ENCODE measurements at regions not wholly inside any gene's neighbourhood (a gene's known extent, or its start where the extent isn't known, plus 50 kb on each side); places are given as distances from the start of the nearest gene placed in this dataset.

GRCh38 chr22:47686594-47687345, 924.3 kb downstream of the TBC1D22A start:
- Histone ChIP-seq H2BK20ac (ENCODE audit: low read depth, low read length) (no peak overlapping the region), H3K27ac (ENCODE audit: insufficient read depth, low read length) (no peak overlapping the region), H2BK15ac (ENCODE audit: low read depth, low read length) (no peak overlapping the region), H3K4ac (ENCODE audit: low read depth, low read length) (no peak overlapping the region), H4K5ac (ENCODE audit: low read depth, low read length) (no peak overlapping the region), H3K56ac (ENCODE audit: extremely low read depth, insufficient read depth, low read length) (no peak overlapping the region), H3K9ac (ENCODE audit: low read depth, low read length) (no peak overlapping the region), H3K79me1 (ENCODE audit: low read depth in 1 of 2, low read length in 2 of 2) (no peaks in the 10 kb centered on the region), H2AK5ac (ENCODE audit: low read depth, low read length) (no peak overlapping the region), H3K18ac (ENCODE audit: low read depth, low read length) (no peak overlapping the region), H3K9me3 (ENCODE audit: control insufficient read depth, insufficient read depth, low read length) (peaks cover 57% of the 10 kb centered on the region), H4K20me1 (ENCODE audit: insufficient read depth, low read length) (no peaks in the 10 kb centered on the region), H3K9me1 (ENCODE audit: insufficient read depth, low read length) (no peaks in the 10 kb centered on the region), H4K8ac (ENCODE audit: low read depth in 2 of 2, low read length in 2 of 2) (no peak overlapping the region), H3K4me3 (ENCODE audit: insufficient read depth, low read depth, low read length) (no peak overlapping the region), H3K23ac (ENCODE audit: low read depth, low read length) (no peak overlapping the region), H3K27me3 (ENCODE audit: control insufficient read depth, insufficient read depth, low read length) (no peaks in the 10 kb centered on the region), H3K36me3 (ENCODE audit: control insufficient read depth, insufficient read depth, low read length) (no peaks in the 10 kb centered on the region), H3K14ac (replicated peaks; ENCODE audit: low read depth, low read length) (no peak overlapping the region), H2BK120ac (ENCODE audit: low read depth, low read length) (no peak overlapping the region), H4K91ac (ENCODE audit: insufficient read depth, low read depth, low read length) (no peak overlapping the region), H3K4me2 (ENCODE audit: low read depth, low read length) (no peak overlapping the region), H3K4me1 (ENCODE audit: control insufficient read depth, insufficient read depth, low read length) (no peaks in the 10 kb centered on the region), H2AK9ac (replicated peaks; ENCODE audit: low read depth, low read length, poor library complexity) (no peak overlapping the region), H2BK5ac (ENCODE audit: low read depth, low read length, poor library complexity, severe bottlenecking) (no peak overlapping the region), H2AFZ (replicated peaks; ENCODE audit: low read length, poor library complexity) (no peak overlapping the region)
- no TSS peak for BruUV-seq (replicated peaks)
- TF ChIP-seq MAFK (IDR thresholded peaks at IDR 0.05; ENCODE audit: low read depth, low read length), result no peak
- no peak for TF ChIP-seq RCOR1 (IDR thresholded peaks at IDR 0.05; ENCODE audit: insufficient replicate concordance, low read length)
- no peak for TF ChIP-seq ELK1 (IDR thresholded peaks at IDR 0.05; ENCODE audit: borderline replicate concordance, low read depth, low read length)
- no peak for TF ChIP-seq RFX5 (IDR thresholded peaks at IDR 0.05; ENCODE audit: low read depth, low read length)
- no peak for TF ChIP-seq MAZ (IDR thresholded peaks at IDR 0.05; ENCODE audit: borderline replicate concordance, low read depth, low read length)
- no peak for TF ChIP-seq CEBPB (IDR thresholded peaks at IDR 0.05; ENCODE audit: low read depth, low read length)
- TF ChIP-seq MXI1 (IDR thresholded peaks at IDR 0.05; ENCODE audit: borderline replicate concordance, low read depth, low read length), result no peak
- TF ChIP-seq RAD21 (IDR thresholded peaks at IDR 0.05; ENCODE audit: low read length), result no peak
- TF ChIP-seq POLR2A (IDR thresholded peaks at IDR 0.05; ENCODE audit: low read depth, low read length), result no peak
- TF ChIP-seq CTCF (conservative IDR thresholded peaks at IDR 0.05; ENCODE audit: low read depth, low read length), result no peak
- no peak for TF ChIP-seq USF2 (IDR thresholded peaks at IDR 0.05; ENCODE audit: low read depth, low read length)
- no peak for TF ChIP-seq FOS (IDR thresholded peaks at IDR 0.05; ENCODE audit: low read depth, low read length)
- TF ChIP-seq CHD1 (IDR thresholded peaks at IDR 0.05; ENCODE audit: low read depth, low read length), result no peak
- TF ChIP-seq BHLHE40 (IDR thresholded peaks at IDR 0.05; ENCODE audit: low read depth, low read length), result no peak
- in situ Hi-C loops (cut with MboI; ENCODE audit: low sequenced_read_pairs) (no loop called here), intact Hi-C loops (cut with micrococcal nuclease) (no loop called here), dilution Hi-C loops (cut with HindIII; ENCODE audit: low sequenced_read_pairs, unreplicated experiment) (no loop called here)
- ATAC-seq (ENCODE audit: low read depth) (no peak), DNase-seq (no peak)
- ChIA-PET POLR2A (ENCODE audit: unreplicated experiment) (no interaction called here), CTCF (no interaction called here)
- WGBS, 2 experiments (ENCODE audit: extremely low coverage in 2 of 2, insufficient read length in 1 of 2), result no CpG with 5 or more reads among the region's 11 CpGs

All from IMR-90 (cell line).